Breast epithelium (tissue), 4 donors: ENCODE measurements at regions not wholly inside any gene's neighbourhood (a gene's known extent, or its start where the extent isn't known, plus 50 kb on each side); places are given as distances from the start of the nearest gene placed in this dataset.
"Not testable (repeated sequence)": the region's sequence is repeated elsewhere in the genome, so short reads cannot be mapped to it uniquely, and the experiment has no call there.

ENCODE experiments used
- DNase-seq, 2 donors: peaks; one replicate each; pipeline ENCODE4 v3.0.0-alpha.2; 2019; ENCODE audit warnings: low spot score in 2 of 2
- H3K27ac ChIP-seq, 2 donors: fragments of 200-600 bp; sonication (generic) in 1 of 2; one replicate each; pipeline ENCODE4 v1.5.1; 2016 to 2019; ENCODE audit warnings: mild to moderate bottlenecking in 1 of 2
- H3K27me3 ChIP-seq, 2 donors: fragments of 200-600 bp; sonication (generic) in 1 of 2; one replicate each; pipeline versions ENCODE4 v1.5.1 to v1.6.0; 2017 to 2019; ENCODE audit warnings: control low read depth in 1 of 2, mild to moderate bottlenecking in 1 of 2
- H3K36me3 ChIP-seq: fragments of 200-600 bp; one replicate; pipeline ENCODE4 v1.5.1; 2019
- H3K4me1 ChIP-seq, 2 donors: fragments of 200-600 bp; sonication (generic); one replicate each; pipeline ENCODE4 v1.5.1; 2016 to 2019; ENCODE audit warnings: control low read depth in 1 of 2
- H3K4me3 ChIP-seq, 3 donors: fragments of 200-600 bp; sonication (generic); 1 replicate in 2 of 3; 2 replicates in 1 of 3; pipeline ENCODE4 v1.5.1; 2016 to 2019; ENCODE audit warnings: mild to moderate bottlenecking in 3 of 3, moderate library complexity in 2 of 3
- H3K9me3 ChIP-seq, 2 donors: fragments of 200-600 bp; sonication (generic) in 1 of 2; one replicate each; pipeline ENCODE4 v1.5.1; 2016 to 2019; ENCODE audit warnings: control low read depth in 1 of 2
- POLR2A ChIP-seq: fragments of 450-650 bp; IDR thresholded peaks from one replicate; pipeline ENCODE4 v1.6.1; 2016; ENCODE audit warnings: antibody characterized with exemption, mild to moderate bottlenecking, moderate library complexity
- POLR2AphosphoS5 ChIP-seq, 3 donors: sonication (generic); formaldehyde crosslinking; IDR thresholded peaks; one replicate each; pipeline ENCODE4 v1.6.1; 2017; ENCODE audit warnings: antibody characterized with exemption in 3 of 3
- intact Hi-C: fragments of 100-400 bp; cut with DNase I; formaldehyde crosslinking; loops from one replicate; pipeline ENCODE4 v1.15.1; 2023; ENCODE audit warnings: low total_unique reads
- TF ChIP-seq, protein P1 (sequence below), 3 donors: fragments of 450-650 bp; IDR thresholded peaks; one replicate each; pipeline ENCODE4 v1.5.1; 2016 to 2017; ENCODE audit warnings: antibody characterized with exemption in 3 of 3, mild to moderate bottlenecking in 3 of 3, moderate library complexity in 3 of 3

DNA sequence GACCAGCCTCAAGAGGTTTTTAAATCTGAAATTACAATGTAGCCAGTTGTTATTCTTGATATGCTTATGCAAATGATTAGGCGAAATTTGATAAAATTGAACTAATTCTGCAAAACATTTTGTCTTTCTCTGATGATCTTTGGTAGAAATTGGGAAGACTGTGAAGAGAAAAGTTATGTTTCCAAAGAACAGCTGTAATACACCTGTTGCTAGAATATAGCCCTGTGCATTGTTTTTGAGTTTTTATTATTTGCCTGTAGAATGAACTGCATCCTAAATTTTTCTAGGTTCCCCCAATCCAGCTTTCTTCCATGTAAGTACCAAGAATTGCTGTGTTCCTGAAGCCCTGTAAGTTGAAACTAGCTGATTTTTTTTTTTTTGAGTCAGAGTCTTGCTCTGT, 81.5 kb upstream of the RHOU start:
- intact Hi-C loops = no loop called here
- no peak overlapping the region for H3K4me3 ChIP-seq
- H3K27me3 ChIP-seq = peaks cover 0 to 26% of the 10 kb centered on the region in 2 donors

DNA sequence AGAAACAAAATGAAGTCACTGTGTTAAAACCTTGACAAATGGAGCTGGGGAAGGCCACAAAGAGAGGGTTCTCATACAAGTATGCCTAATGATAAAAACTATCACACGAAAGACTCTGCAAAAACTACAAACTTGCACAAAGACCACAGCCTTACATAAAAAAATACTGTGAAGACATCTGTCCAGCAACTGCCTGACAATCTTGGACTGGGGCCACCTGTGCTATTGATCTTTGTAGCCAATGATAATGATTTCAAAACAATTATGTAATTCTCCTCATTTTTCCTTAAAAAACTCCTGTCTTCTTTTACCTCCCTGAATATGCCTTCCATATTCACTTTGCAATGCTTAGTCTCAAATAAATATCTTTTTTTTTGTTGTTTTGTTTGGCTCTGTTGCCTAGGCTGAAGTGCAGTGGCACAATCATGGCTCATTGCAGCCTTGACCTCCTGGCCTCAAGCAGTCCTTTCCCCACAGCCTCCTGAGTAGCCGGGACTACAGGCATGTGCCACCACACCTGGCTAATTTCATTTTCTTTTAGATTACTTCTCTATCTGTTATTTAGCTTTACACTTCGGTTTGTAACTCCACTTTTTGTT, 79.4 kb upstream of the RHOU start:
- no peaks in the 10 kb centered on the region for H3K4me1 ChIP-seq
- DNase-seq = no peak
- H3K4me3 ChIP-seq = no peak overlapping the region
- intact Hi-C loops = no loop called here
- H3K27ac ChIP-seq = no peak overlapping the region
- H3K36me3 ChIP-seq = no peaks in the 10 kb centered on the region
- peaks cover 0 to 9% of the 10 kb centered on the region in 2 donors for H3K27me3 ChIP-seq
- TF ChIP-seq, protein P1, sequence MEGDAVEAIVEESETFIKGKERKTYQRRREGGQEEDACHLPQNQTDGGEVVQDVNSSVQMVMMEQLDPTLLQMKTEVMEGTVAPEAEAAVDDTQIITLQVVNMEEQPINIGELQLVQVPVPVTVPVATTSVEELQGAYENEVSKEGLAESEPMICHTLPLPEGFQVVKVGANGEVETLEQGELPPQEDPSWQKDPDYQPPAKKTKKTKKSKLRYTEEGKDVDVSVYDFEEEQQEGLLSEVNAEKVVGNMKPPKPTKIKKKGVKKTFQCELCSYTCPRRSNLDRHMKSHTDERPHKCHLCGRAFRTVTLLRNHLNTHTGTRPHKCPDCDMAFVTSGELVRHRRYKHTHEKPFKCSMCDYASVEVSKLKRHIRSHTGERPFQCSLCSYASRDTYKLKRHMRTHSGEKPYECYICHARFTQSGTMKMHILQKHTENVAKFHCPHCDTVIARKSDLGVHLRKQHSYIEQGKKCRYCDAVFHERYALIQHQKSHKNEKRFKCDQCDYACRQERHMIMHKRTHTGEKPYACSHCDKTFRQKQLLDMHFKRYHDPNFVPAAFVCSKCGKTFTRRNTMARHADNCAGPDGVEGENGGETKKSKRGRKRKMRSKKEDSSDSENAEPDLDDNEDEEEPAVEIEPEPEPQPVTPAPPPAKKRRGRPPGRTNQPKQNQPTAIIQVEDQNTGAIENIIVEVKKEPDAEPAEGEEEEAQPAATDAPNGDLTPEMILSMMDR (IDR thresholded peaks at IDR 0.05) = no peak
- TF ChIP-seq POLR2AphosphoS5 (IDR thresholded peaks at IDR 0.05) (no peak), POLR2A (no peak)
- H3K9me3 ChIP-seq = no peaks in the 10 kb centered on the region

More for the DNA sequence above, 81.5 kb upstream of the RHOU start:
- Histone ChIP-seq H3K36me3 (no peaks in the 10 kb centered on the region), H3K27ac (no peak overlapping the region), H3K9me3 (no peaks in the 10 kb centered on the region), H3K4me1 (no peaks in the 10 kb centered on the region)
- TF ChIP-seq POLR2AphosphoS5 (IDR thresholded peaks at IDR 0.05) = no peak
- no peak for TF ChIP-seq POLR2A
- TF ChIP-seq, protein P1 (IDR thresholded peaks at IDR 0.05) = no peak
- no peak for DNase-seq

DNA sequence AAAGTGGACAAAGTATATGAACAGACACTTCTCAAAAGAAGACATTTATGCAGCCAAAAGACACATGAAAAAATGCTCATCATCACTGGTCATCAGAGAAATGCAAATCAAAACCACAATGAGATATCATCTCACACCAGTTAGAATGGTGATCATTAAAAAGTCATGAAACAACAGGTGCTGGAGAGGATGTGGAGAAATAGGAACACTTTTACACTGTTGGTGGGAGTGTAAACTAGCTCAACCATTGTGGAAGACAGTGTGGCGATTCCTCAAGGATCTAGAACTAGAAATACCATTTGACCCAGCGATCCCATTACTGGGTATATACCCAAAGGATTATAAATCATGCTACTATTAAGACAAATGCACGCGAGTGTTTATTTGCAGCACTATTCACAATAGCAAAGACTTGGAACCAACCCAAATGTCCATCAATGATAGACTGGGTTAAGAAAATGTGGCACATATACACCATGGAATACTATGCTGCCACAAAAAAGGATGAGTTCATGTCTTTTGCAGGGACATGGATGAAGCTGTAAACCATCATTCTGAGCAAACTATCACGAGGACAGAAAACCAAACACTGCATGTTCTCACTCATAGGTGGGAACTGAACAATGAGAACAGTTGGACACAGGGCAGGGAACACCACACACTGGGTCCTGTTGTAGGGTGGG, 73.1 kb upstream of the RHOU start:
- H3K27ac ChIP-seq, H3K36me3 ChIP-seq, H3K4me1 ChIP-seq, H3K4me3 ChIP-seq, DNase-seq, intact Hi-C loops, H3K9me3 ChIP-seq, H3K27me3 ChIP-seq: not testable (repeated sequence)

DNA sequence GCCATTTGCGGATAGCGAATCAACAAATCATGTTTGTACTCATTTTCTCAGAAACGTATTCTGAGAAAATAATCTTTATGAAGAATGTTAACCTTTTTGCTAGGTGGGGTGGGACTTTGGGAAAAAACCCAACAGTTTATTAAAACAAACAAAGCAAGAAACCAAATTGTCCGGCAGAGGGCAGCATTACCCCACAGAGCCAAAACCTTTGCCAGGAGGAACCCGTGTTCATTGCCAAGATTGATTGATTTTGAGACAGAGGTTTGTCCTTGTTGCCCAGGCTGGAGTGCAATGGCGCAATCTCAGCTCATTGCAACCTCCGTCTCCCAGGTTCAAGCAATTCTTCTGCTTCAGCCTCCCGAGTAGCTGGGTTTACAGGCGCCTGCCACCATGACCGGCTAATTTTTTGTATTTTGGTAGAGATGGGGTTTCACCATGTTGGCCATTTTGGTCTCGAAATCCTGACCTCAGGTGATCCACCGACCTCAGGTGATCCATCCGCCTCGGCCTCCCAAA, 70.8 kb upstream of the RHOU start:
- Histone ChIP-seq H3K36me3 (no peaks in the 10 kb centered on the region), H3K9me3 (no peaks in the 10 kb centered on the region), H3K27me3 (no peaks in the 10 kb centered on the region), H3K4me1 (no peaks in the 10 kb centered on the region), H3K4me3 (no peak overlapping the region), H3K27ac (no peak overlapping the region)
- intact Hi-C loops = no loop called here
- TF ChIP-seq POLR2AphosphoS5 (IDR thresholded peaks at IDR 0.05) = peak in 2 of 3 donors; percentile 32 to 41
- no peak for TF ChIP-seq POLR2A
- TF ChIP-seq, protein P1 (IDR thresholded peaks at IDR 0.05) = peak; percentile 73 to 86 (median 83)
- DNase-seq = peak; percentile 67 to 77

DNA sequence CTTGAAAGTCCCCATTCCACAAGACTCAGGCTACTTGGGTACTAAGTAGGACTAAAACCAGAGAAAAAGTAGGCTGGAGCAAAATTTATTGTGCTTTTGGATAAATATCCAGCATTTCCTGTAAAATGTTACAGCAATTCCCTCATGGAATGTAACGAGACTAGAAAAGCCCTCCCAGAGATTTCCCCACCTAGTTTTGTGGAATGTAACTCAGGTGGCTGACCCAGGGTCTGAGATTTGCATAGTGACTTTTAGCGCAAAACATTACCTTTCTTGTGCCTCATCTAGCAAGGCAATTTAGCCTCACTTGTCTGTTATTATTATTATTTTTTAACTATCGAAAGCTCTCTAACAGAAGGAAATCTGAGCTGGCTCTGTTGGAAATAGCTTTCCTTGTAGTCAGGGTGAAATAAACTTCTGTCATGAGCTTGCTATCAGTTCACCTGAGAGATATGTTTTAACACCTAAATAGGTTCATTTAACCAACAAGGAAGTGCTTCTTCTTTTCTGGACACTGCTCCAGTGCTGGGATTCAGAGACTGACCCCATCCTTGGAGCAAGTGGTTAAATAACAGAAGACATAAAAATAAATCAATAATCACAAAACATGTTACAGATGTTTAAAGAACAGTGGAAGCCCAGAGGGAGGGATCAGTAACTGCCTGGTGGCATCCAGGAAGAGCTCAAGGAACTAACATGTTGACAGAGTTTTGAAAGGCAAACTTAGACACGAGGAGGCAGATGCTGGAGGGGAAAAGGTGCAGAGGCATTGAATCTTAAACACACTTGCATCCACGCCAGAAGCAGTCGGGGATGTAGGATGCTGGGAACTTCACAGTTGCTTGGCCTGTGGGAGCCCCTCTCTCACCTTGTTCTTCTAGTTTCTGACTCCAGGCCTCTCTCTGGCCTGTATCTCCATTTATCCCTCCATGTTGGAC, 68.3 kb upstream of the RHOU start:
- H3K4me1 ChIP-seq = no peaks in the 10 kb centered on the region
- DNase-seq = no peak
- H3K9me3 ChIP-seq = no peaks in the 10 kb centered on the region
- H3K27me3 ChIP-seq = no peaks in the 10 kb centered on the region
- H3K27ac ChIP-seq = no peak overlapping the region
- H3K4me3 ChIP-seq = no peak overlapping the region
- TF ChIP-seq, protein P1 (IDR thresholded peaks at IDR 0.05) = no peak
- TF ChIP-seq POLR2A = no peak
- TF ChIP-seq POLR2AphosphoS5 (IDR thresholded peaks at IDR 0.05) = no peak
- H3K36me3 ChIP-seq = no peaks in the 10 kb centered on the region
- intact Hi-C loops = no loop called here
